Spinal cord (tissue), 9 donors: ENCODE measurements at regions not wholly inside any gene's neighbourhood (a gene's known extent, or its start where the extent isn't known, plus 50 kb on each side); places are given as distances from the start of the nearest gene placed in this dataset.
"Not testable (repeated sequence)": the region's sequence is repeated elsewhere in the genome, so short reads cannot be mapped to it uniquely, and the experiment has no call there.

ENCODE experiments used
- DNase-seq, 6 donors: peaks; one replicate each; pipeline versions ENCODE4 v3.0.0 to v3.0.0-alpha.2; 2013 to 2015; ENCODE audit warnings: low spot score in 6 of 6, low read depth in 4 of 6
- H3K27ac ChIP-seq: one replicate; pipeline ENCODE4 v1.5.1; 2013; ENCODE audit warnings: low read depth, low read length, control low read depth
- H3K27me3 ChIP-seq: one replicate; pipeline ENCODE4 v1.6.1; 2013; ENCODE audit warnings: low read length; ENCODE audit not compliant: control insufficient read depth, insufficient read depth
- H3K36me3 ChIP-seq: one replicate; pipeline ENCODE4 v1.6.1; 2013; ENCODE audit warnings: low read length; ENCODE audit not compliant: control insufficient read depth, insufficient read depth
- H3K4me1 ChIP-seq: one replicate; pipeline ENCODE4 v1.6.1; 2013; ENCODE audit warnings: low read length; ENCODE audit not compliant: control insufficient read depth, insufficient read depth
- H3K4me3 ChIP-seq: one replicate; pipeline ENCODE4 v1.5.1; 2013; ENCODE audit warnings: low read depth, low read length, control low read depth
- H3K9me3 ChIP-seq: one replicate; pipeline ENCODE4 v1.6.1; 2013; ENCODE audit warnings: low read length; ENCODE audit not compliant: control insufficient read depth, insufficient read depth
- WGBS: methylation state at CpG from one replicate; pipeline ENCODE4 v1.1.5; 2013; ENCODE audit warnings: missing lambda C conversion rate; ENCODE audit not compliant: insufficient coverage; 5-methylcytosine and 5-hydroxymethylcytosine counted together
- donor health status: healthy.

DNA sequence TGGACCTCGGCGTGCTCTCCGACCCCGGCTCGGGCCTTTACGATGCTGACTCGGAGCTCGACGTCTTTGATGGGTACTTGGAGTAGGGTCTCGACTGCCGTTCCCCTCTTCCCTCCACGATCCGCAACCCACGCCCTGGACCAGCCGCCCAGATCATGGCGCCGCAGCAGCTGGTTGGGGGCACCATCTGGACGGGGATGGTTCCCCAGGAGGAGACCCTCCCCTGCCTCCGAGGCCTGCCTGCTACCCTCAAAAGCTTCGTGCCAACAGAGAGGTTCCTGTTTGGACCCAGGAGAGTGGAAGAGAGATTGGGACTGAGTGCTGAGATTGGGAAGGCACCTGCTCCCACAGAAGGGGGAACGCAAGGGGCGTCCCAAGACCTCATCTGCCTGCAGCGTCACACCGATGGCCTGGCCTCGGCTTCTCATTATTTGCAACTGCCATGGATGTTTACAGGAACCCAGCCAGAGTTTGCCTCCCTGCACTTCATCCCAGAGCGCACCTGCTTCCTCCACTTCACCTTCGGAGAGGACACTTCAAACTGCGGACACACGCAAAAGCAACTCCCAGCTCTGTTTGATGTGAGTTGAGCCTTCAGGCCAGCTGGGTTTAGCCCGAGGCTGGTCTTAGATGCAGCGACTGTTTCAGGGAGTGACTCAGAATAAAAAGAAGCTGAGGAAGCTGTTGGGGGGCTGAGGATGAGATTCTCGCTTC, 58.9 kb downstream of the GOLGA6L7 start:
- H3K27me3 ChIP-seq, H3K4me1 ChIP-seq, H3K36me3 ChIP-seq, H3K9me3 ChIP-seq, H3K27ac ChIP-seq: not testable (repeated sequence)
- peak in 1 of 6 donors; percentile 57 for DNase-seq
- peak overlapping the region; percentile 18 for H3K4me3 ChIP-seq
- 69% methylated on average over 17 of the region's 32 CpGs for WGBS

DNA sequence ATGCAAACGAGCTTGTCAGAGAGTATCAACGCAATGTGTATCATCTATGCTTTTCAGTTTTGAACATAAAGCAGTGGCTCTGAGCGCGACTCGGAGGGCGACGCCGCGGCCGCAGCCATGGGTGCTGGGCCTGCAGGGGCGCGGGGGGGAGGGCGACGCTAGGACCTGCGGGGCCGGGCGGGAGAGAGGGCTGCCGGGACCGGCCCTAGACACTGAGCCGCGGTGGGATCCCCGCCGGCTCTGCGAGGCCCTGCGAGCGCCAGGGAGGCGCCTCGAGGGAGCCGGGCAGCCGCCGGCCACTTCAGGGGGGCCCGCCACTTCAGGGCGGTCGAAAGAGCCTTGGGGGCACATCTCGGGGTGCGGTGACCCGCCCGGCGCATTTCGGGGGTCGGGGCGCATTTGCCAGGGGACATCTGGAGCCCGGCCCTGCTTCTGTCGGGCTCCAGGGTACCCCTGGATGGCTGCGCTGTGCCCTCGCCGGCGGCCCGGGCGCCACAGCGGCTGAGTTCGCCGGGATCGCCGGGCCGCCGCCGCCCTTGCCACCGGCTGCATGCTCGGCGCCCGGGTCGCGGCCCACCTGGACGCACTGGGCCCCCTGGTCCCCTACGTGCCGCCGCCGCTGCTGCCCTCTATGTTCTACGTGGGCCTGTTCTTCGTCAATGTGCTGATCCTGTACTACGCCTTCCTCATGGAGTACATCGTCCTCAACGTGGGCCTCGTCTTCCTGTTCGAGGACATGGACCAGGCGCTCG, 59.6 kb downstream of the GOLGA6L7 start:
- H3K9me3 ChIP-seq, H3K4me3 ChIP-seq, H3K27ac ChIP-seq, H3K27me3 ChIP-seq, H3K36me3 ChIP-seq, H3K4me1 ChIP-seq: not testable (repeated sequence)
- WGBS: 16% methylated on average over 34 of the region's 78 CpGs
- peak in 1 of 6 donors; percentile 4 for DNase-seq

- H3K4me3 ChIP-seq, H3K9me3 ChIP-seq, H3K27me3 ChIP-seq, DNase-seq, H3K36me3 ChIP-seq, H3K27ac ChIP-seq, H3K4me1 ChIP-seq: not testable (repeated sequence)
- WGBS: no CpG with 5 or more reads among the region's 1 CpG
Observed at GRCh38 chr15:28788176-28788575, 60.3 kb downstream of the GOLGA6L7 start.

DNA sequence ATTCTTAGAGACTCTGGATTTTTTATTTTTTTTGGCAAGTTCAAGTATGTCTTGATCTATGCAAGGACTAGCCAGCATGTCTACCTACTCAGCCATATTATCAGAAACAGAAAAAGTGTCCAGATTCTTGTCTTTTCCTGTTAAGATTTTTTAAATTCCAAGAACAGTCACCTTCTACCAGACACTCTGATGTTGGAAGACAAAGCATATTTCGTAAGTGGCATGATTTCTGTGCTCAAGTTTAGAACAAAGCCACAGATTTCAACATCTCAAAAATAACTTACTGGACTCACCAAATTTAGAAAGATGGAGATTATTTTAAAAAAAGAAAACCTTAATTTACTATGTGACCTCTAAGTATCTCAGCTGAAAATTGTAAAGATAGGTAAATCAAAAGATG, 61.9 kb downstream of the GOLGA6L7 start:
- Histone ChIP-seq H3K4me3 (no peak overlapping the region), H3K4me1 (peaks cover 8% of the 10 kb centered on the region), H3K27ac (no peak overlapping the region), H3K36me3 (no peaks in the 10 kb centered on the region), H3K9me3 (no peaks in the 10 kb centered on the region), H3K27me3 (peaks cover 5% of the 10 kb centered on the region)
- WGBS: no CpG with 5 or more reads among the region's 1 CpG
- DNase-seq: no peak

GRCh38 chr15:28784347-28785163, 63.9 kb downstream of the GOLGA6L7 start:
- not testable (repeated sequence) for H3K36me3 ChIP-seq, H3K27ac ChIP-seq, H3K4me1 ChIP-seq, H3K27me3 ChIP-seq, H3K4me3 ChIP-seq, H3K9me3 ChIP-seq
- WGBS: 98% methylated on average over 19 of the region's 39 CpGs
- peak in 2 of 6 donors; percentile 20 to 22 for DNase-seq

DNA sequence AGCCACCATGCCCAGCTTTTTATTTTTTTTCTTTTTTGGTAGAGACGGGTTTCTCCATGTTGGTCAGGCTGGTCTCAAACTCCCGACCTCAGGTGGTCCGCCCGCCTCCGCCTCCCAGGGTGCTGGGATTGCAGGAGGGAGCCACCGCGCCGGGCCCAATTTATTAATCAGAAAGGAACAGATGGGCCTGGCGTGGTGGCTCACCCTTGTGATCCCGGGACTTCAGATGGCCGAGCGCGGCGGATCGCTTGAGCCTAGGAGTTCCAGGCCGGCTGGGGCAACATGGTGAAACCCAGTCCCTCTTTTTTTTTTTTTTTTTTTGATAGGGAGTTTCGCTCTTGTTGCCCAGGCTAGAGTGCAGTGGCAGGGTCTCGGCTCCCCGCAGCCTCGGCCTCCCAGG, 64.6 kb downstream of the GOLGA6L7 start:
- Histone ChIP-seq H3K27me3 (no peaks in the 10 kb centered on the region), H3K4me1 (peaks cover 6% of the 10 kb centered on the region), H3K4me3 (no peak overlapping the region), H3K36me3 (no peaks in the 10 kb centered on the region), H3K27ac (no peak overlapping the region), H3K9me3 (no peaks in the 10 kb centered on the region)
- no peak for DNase-seq
- WGBS: 98% methylated on average over 13 of the region's 20 CpGs

GRCh38 chr15:28783466-28783865, 65.0 kb downstream of the GOLGA6L7 start:
- H3K27ac ChIP-seq: no peak overlapping the region
- H3K9me3 ChIP-seq: no peaks in the 10 kb centered on the region
- H3K4me3 ChIP-seq: no peak overlapping the region
- no peak for DNase-seq
- no peaks in the 10 kb centered on the region for H3K36me3 ChIP-seq
- WGBS: over 99% methylated on average over 14 of the region's 21 CpGs
- H3K4me1 ChIP-seq: peaks cover 6% of the 10 kb centered on the region
- no peaks in the 10 kb centered on the region for H3K27me3 ChIP-seq

GRCh38 chr15:28778397-28778796, 66.2 kb upstream of the GOLGA8M start:
- not testable (repeated sequence) for H3K27me3 ChIP-seq, H3K9me3 ChIP-seq, DNase-seq, H3K27ac ChIP-seq, H3K4me3 ChIP-seq, H3K36me3 ChIP-seq, H3K4me1 ChIP-seq
- WGBS: no CpG with 5 or more reads among the region's 2 CpGs

DNA sequence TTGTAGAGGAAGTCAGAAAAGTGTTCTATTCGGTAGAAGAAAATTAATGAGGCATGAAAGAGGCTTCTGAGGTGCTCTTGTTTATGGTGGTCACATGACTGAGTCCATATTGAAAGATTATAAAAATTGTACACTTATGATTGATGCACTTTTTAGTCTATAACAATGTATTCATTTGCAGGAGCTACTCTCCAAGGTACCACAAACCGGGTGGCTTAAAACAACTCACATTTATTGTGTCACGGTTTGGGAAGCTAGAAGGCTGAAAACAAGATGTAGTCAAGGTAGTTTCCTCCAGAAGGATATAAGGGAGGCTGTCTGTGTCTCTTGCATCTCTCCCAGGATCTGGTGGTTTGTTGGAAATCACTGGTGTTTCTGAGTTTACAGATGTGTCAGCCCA, 60.6 kb upstream of the GOLGA8M start:
- not testable (repeated sequence) for H3K4me1 ChIP-seq, H3K27ac ChIP-seq, H3K9me3 ChIP-seq, H3K36me3 ChIP-seq, H3K4me3 ChIP-seq, H3K27me3 ChIP-seq, DNase-seq
- no CpG with 5 or more reads among the region's 3 CpGs for WGBS
